Vagina (tissue), 2 donors: ENCODE measurements at regions not wholly inside any gene's neighbourhood (a gene's known extent, or its start where the extent isn't known, plus 50 kb on each side); places are given as distances from the start of the nearest gene placed in this dataset.

Experiments used
- CTCF ChIP-seq, 3 experiments: fragments of 450-650 bp in 2 of 3; fragments of 200-600 bp in 1 of 3; sonication (generic) in 1 of 3; IDR thresholded peaks; one replicate each; pipeline ENCODE4 v1.5.1; 2017 to 2019; ENCODE audit warnings: antibody characterized with exemption in 3 of 3, mild to moderate bottlenecking in 2 of 3, moderate library complexity in 2 of 3
- POLR2AphosphoS5 ChIP-seq, 2 donors: sonication (generic); formaldehyde crosslinking; IDR thresholded peaks; one replicate each; pipeline ENCODE4 v1.9.0; 2017; ENCODE audit warnings: antibody characterized with exemption in 2 of 2, mild to moderate bottlenecking in 2 of 2, low read depth in 1 of 2; ENCODE audit not compliant: insufficient read depth in 1 of 2

- TF ChIP-seq CTCF (IDR thresholded peaks at IDR 0.05) (no peak), POLR2AphosphoS5 (IDR thresholded peaks at IDR 0.05; ENCODE audit: insufficient read depth in 1 of 2, low read depth in 1 of 2) (no peak)
Measured at GRCh38 chr1:73824065-73824464, 373.9 kb downstream of the LRRIQ3 start.
